Trophoblast cell (in vitro differentiated cells and primary cell): ENCODE measurements at regions not wholly inside any gene's neighbourhood (a gene's known extent, or its start where the extent isn't known, plus 50 kb on each side); places are given as distances from the start of the nearest gene placed in this dataset.

Source experiments
- DNase-seq, 2 donors: peaks; one replicate each; pipeline ENCODE4 v3.0.0-alpha.2; 2016
- H2AFZ ChIP-seq: 2 replicates; pipeline ENCODE4 v1.6.1; 2013; ENCODE audit warnings: low read length, moderate library complexity, mild to moderate bottlenecking; ENCODE audit not compliant: insufficient read depth, poor library complexity
- H2AK5ac ChIP-seq: 2 replicates; pipeline ENCODE4 v1.6.1; 2013; ENCODE audit warnings: mild to moderate bottlenecking, low read length
- H2BK120ac ChIP-seq: 2 replicates; pipeline ENCODE4 v1.6.1; 2013; ENCODE audit warnings: low read length, mild to moderate bottlenecking, moderate library complexity; ENCODE audit not compliant: insufficient read depth, poor library complexity
- H2BK12ac ChIP-seq: 2 replicates; pipeline ENCODE4 v1.6.1; 2013; ENCODE audit warnings: mild to moderate bottlenecking, low read length, moderate library complexity
- H2BK5ac ChIP-seq: 2 replicates; pipeline ENCODE4 v1.6.1; 2013; ENCODE audit warnings: low read length, low read depth, moderate library complexity, mild to moderate bottlenecking; ENCODE audit not compliant: poor library complexity
- H3K14ac ChIP-seq: 2 replicates; pipeline ENCODE4 v1.6.1; 2013; ENCODE audit warnings: mild to moderate bottlenecking, low read length
- H3K18ac ChIP-seq: 2 replicates; pipeline ENCODE4 v1.6.1; 2013; ENCODE audit warnings: mild to moderate bottlenecking, low read length
- H3K23ac ChIP-seq: 2 replicates; pipeline ENCODE4 v1.6.1; 2013; ENCODE audit warnings: low read length
- H3K27ac ChIP-seq: 2 replicates; pipeline ENCODE4 v1.5.1; 2013; ENCODE audit warnings: low read depth, mild to moderate bottlenecking, inconsistent platforms, low read length, moderate library complexity
- H3K27me3 ChIP-seq: 2 replicates; pipeline ENCODE4 v1.6.1; 2013; ENCODE audit warnings: inconsistent platforms, mild to moderate bottlenecking, low read length, moderate library complexity; ENCODE audit not compliant: insufficient read depth
- H3K36me3 ChIP-seq, 2 experiments: 1 replicate in 1 of 2; 2 replicates in 1 of 2; pipeline ENCODE4 v1.6.1; 2013; ENCODE audit warnings: low read length in 2 of 2, mild to moderate bottlenecking in 2 of 2, moderate library complexity in 1 of 2; ENCODE audit not compliant: insufficient read depth in 2 of 2, control insufficient read depth in 1 of 2
- H3K4ac ChIP-seq: 2 replicates; pipeline ENCODE4 v1.6.1; 2013; ENCODE audit warnings: low read depth, mild to moderate bottlenecking, low read length, moderate library complexity
- H3K4me1 ChIP-seq, 2 experiments: 1 replicate in 1 of 2; 2 replicates in 1 of 2; pipeline ENCODE4 v1.6.1; 2013; ENCODE audit warnings: low read length in 2 of 2, mild to moderate bottlenecking in 2 of 2, moderate library complexity in 1 of 2; ENCODE audit not compliant: insufficient read depth in 2 of 2, control insufficient read depth in 1 of 2
- H3K4me2 ChIP-seq: 2 replicates; pipeline ENCODE4 v1.6.1; 2013; ENCODE audit warnings: inconsistent platforms, mild to moderate bottlenecking, low read length, moderate library complexity
- H3K4me3 ChIP-seq: 2 replicates; pipeline ENCODE4 v1.5.1; 2013; ENCODE audit warnings: mild to moderate bottlenecking, low read depth, low read length, inconsistent platforms
- H3K79me1 ChIP-seq: one replicate; pipeline ENCODE4 v1.6.1; 2013; ENCODE audit warnings: low read length
- H3K79me2 ChIP-seq: 2 replicates; pipeline ENCODE4 v1.6.1; 2013; ENCODE audit warnings: low read length, mild to moderate bottlenecking; ENCODE audit not compliant: control insufficient read depth, insufficient read depth, poor library complexity
- H3K9ac ChIP-seq: 2 replicates; pipeline ENCODE4 v1.6.1; 2013; ENCODE audit warnings: mild to moderate bottlenecking, low read length
- H3K9me3 ChIP-seq: 2 replicates; pipeline ENCODE4 v1.6.1; 2013; ENCODE audit warnings: low read depth, mild to moderate bottlenecking, control low read depth, inconsistent platforms, low read length; ENCODE audit not compliant: insufficient read depth
- H4K12ac ChIP-seq: 2 replicates; pipeline ENCODE4 v1.6.1; 2013; ENCODE audit warnings: low read depth, mild to moderate bottlenecking, low read length, moderate library complexity
- H4K8ac ChIP-seq: 2 replicates; pipeline ENCODE4 v1.6.1; 2013; ENCODE audit warnings: low read depth, mild to moderate bottlenecking, low read length, moderate library complexity
- H4K91ac ChIP-seq: one replicate; pipeline ENCODE4 v1.6.1; 2013; ENCODE audit warnings: low read depth, mild to moderate bottlenecking, low read length, moderate library complexity
- WGBS: extraction: QIAGEN DNeasy Blood & Tissue Kit; methylation state at CpG from one replicate; pipeline ENCODE4 v1.1.7; 2013; ENCODE audit warnings: missing lambda C conversion rate; ENCODE audit not compliant: insufficient read length, insufficient coverage; ENCODE audit errors: extremely low coverage; 5-methylcytosine and 5-hydroxymethylcytosine counted together

- Histone ChIP-seq H2BK120ac (no peak overlapping the region), H3K27me3 (no peaks in the 10 kb centered on the region), H3K4ac (no peak overlapping the region), H3K9ac (no peak overlapping the region), H3K18ac (no peak overlapping the region), H3K23ac (no peak overlapping the region), H2BK12ac (no peak overlapping the region), H2BK5ac (no peak overlapping the region), H3K4me3 (no peak overlapping the region), H3K4me1 (no peaks in the 10 kb centered on the region), H3K79me2 (no peaks in the 10 kb centered on the region), H3K4me2 (no peak overlapping the region), H3K27ac (no peak overlapping the region), H4K91ac (no peak overlapping the region), H4K8ac (no peak overlapping the region), H2AK5ac (no peak overlapping the region), H3K36me3 (peaks cover 0 to 2% of the 10 kb centered on the region in 2 experiments), H2AFZ (no peak overlapping the region), H3K14ac (no peak overlapping the region), H3K79me1 (no peaks in the 10 kb centered on the region), H4K12ac (no peak overlapping the region), H3K9me3 (no peaks in the 10 kb centered on the region)
- DNase-seq, result no peak
- no CpG with 5 or more reads among the region's 6 CpGs for WGBS
Observed at GRCh38 chr6:77172578-77172977, 290.7 kb downstream of the HTR1B start.

GRCh38 chr6:77159730-77160129 lies 303.6 kb downstream of the HTR1B start:
- Histone ChIP-seq H3K4me1 (no peaks in the 10 kb centered on the region), H4K8ac (no peak overlapping the region), H3K4me2 (no peak overlapping the region), H3K36me3 (no peaks in the 10 kb centered on the region), H4K12ac (no peak overlapping the region), H3K9me3 (no peaks in the 10 kb centered on the region), H2BK12ac (no peak overlapping the region), H3K79me2 (no peaks in the 10 kb centered on the region), H3K14ac (no peak overlapping the region), H2BK120ac (no peak overlapping the region), H2BK5ac (no peak overlapping the region), H2AFZ (no peak overlapping the region), H3K79me1 (no peaks in the 10 kb centered on the region), H3K27me3 (no peaks in the 10 kb centered on the region), H3K4me3 (no peak overlapping the region), H2AK5ac (no peak overlapping the region), H3K4ac (no peak overlapping the region), H3K23ac (no peak overlapping the region), H3K9ac (no peak overlapping the region), H3K18ac (no peak overlapping the region), H4K91ac (no peak overlapping the region), H3K27ac (no peak overlapping the region)
- no peak for DNase-seq

GRCh38 chr6:77151241-77151640 lies 312.1 kb downstream of the HTR1B start:
- H3K27me3 ChIP-seq, result no peaks in the 10 kb centered on the region
- no peak overlapping the region for H4K91ac ChIP-seq
- no peak overlapping the region for H2AFZ ChIP-seq
- H3K4me2 ChIP-seq, result no peak overlapping the region
- no peak overlapping the region for H3K4me3 ChIP-seq
- no peak overlapping the region for H2BK120ac ChIP-seq
- no peak overlapping the region for H3K4ac ChIP-seq
- H3K9me3 ChIP-seq, result no peaks in the 10 kb centered on the region
- H2BK5ac ChIP-seq, result no peak overlapping the region
- H3K23ac ChIP-seq, result no peak overlapping the region
- H3K9ac ChIP-seq, result no peak overlapping the region
- H3K27ac ChIP-seq, result no peak overlapping the region
- WGBS, result no CpG with 5 or more reads among the region's 4 CpGs
- H2BK12ac ChIP-seq, result no peak overlapping the region
- no peaks in the 10 kb centered on the region for H3K36me3 ChIP-seq
- no peaks in the 10 kb centered on the region for H3K4me1 ChIP-seq
- H3K79me2 ChIP-seq, result no peaks in the 10 kb centered on the region
- no peak overlapping the region for H3K18ac ChIP-seq
- H4K8ac ChIP-seq, result no peak overlapping the region
- no peak overlapping the region for H4K12ac ChIP-seq
- H3K14ac ChIP-seq, result no peak overlapping the region
- DNase-seq, result no peak
- no peak overlapping the region for H2AK5ac ChIP-seq
- H3K79me1 ChIP-seq, result no peaks in the 10 kb centered on the region

- Histone ChIP-seq H2BK12ac (no peak overlapping the region), H3K9ac (no peak overlapping the region), H3K79me2 (no peaks in the 10 kb centered on the region), H3K4me1 (no peaks in the 10 kb centered on the region), H4K8ac (no peak overlapping the region), H3K27ac (no peak overlapping the region), H2BK120ac (no peak overlapping the region), H3K27me3 (no peaks in the 10 kb centered on the region), H3K4me3 (no peak overlapping the region), H3K79me1 (no peaks in the 10 kb centered on the region), H3K14ac (no peak overlapping the region), H3K9me3 (no peaks in the 10 kb centered on the region), H2AFZ (no peak overlapping the region), H3K36me3 (no peaks in the 10 kb centered on the region), H2AK5ac (no peak overlapping the region), H2BK5ac (no peak overlapping the region), H3K18ac (no peak overlapping the region), H3K4ac (no peak overlapping the region), H3K4me2 (no peak overlapping the region), H4K12ac (no peak overlapping the region), H3K23ac (no peak overlapping the region), H4K91ac (no peak overlapping the region)
- no peak for DNase-seq
Observed at GRCh38 chr6:77150736-77151135, 312.6 kb downstream of the HTR1B start.

- H3K4ac ChIP-seq, result no peak overlapping the region
- no peak overlapping the region for H3K18ac ChIP-seq
- no peak overlapping the region for H3K9ac ChIP-seq
- no peak overlapping the region for H4K91ac ChIP-seq
- no peak overlapping the region for H3K23ac ChIP-seq
- H3K79me1 ChIP-seq, result no peaks in the 10 kb centered on the region
- no peaks in the 10 kb centered on the region for H3K4me1 ChIP-seq
- no peak overlapping the region for H4K8ac ChIP-seq
- H3K36me3 ChIP-seq, result no peaks in the 10 kb centered on the region
- H2AFZ ChIP-seq, result no peak overlapping the region
- H3K79me2 ChIP-seq, result no peaks in the 10 kb centered on the region
- no peak overlapping the region for H2BK12ac ChIP-seq
- no peak overlapping the region for H2BK120ac ChIP-seq
- no peaks in the 10 kb centered on the region for H3K9me3 ChIP-seq
- no peak overlapping the region for H2BK5ac ChIP-seq
- no peak overlapping the region for H3K4me2 ChIP-seq
- H3K4me3 ChIP-seq, result no peak overlapping the region
- H2AK5ac ChIP-seq, result no peak overlapping the region
- H4K12ac ChIP-seq, result no peak overlapping the region
- WGBS, result no CpG with 5 or more reads among the region's 1 CpG
- H3K27me3 ChIP-seq, result no peaks in the 10 kb centered on the region
- no peak overlapping the region for H3K14ac ChIP-seq
- no peak for DNase-seq
- H3K27ac ChIP-seq, result no peak overlapping the region
Observed at GRCh38 chr6:77145244-77145643, 318.0 kb downstream of the HTR1B start.
